ENCODE measurements at regions not wholly inside any gene's neighbourhood (a gene's known extent, or its start where the extent isn't known, plus 50 kb on each side); places are given as distances from the start of the nearest gene placed in this dataset.
"Not testable (repeated sequence)": the region's sequence is repeated elsewhere in the genome, so short reads cannot be mapped to it uniquely, and the experiment has no call there.

- no peak for DNase-seq
Observed at GRCh38 chr16:66042341-66042740, 324.1 kb upstream of the CDH5 start.

- no peak for DNase-seq
Observed at GRCh38 chr16:66041907-66042306, 324.6 kb upstream of the CDH5 start.

- no peak for DNase-seq
Observed at GRCh38 chr16:66039793-66040192, 326.7 kb upstream of the CDH5 start.

GRCh38 chr16:66036793-66037715, 329.4 kb upstream of the CDH5 start:
- no peak for DNase-seq

GRCh38 chr16:66036184-66036583, 330.3 kb upstream of the CDH5 start:
- DNase-seq, result no peak

GRCh38 chr16:66035096-66035495, 331.4 kb upstream of the CDH5 start:
- no peak for DNase-seq

GRCh38 chr16:66032841-66033240, 333.6 kb upstream of the CDH5 start:
- DNase-seq, result no peak

GRCh38 chr16:66030036-66030435, 336.5 kb upstream of the CDH5 start:
- DNase-seq, result no peak

GRCh38 chr16:66028510-66029216, 337.8 kb upstream of the CDH5 start:
- DNase-seq, result no peak

- no peak for DNase-seq
Observed at GRCh38 chr16:66026787-66027330, 339.6 kb upstream of the CDH5 start.

- no peak for DNase-seq
Observed at GRCh38 chr16:66026211-66026610, 340.3 kb upstream of the CDH5 start.

- no peak for DNase-seq
Observed at GRCh38 chr16:66025751-66026150, 340.7 kb upstream of the CDH5 start.

- not testable (repeated sequence) for DNase-seq
Observed at GRCh38 chr16:66024567-66024966, 341.9 kb upstream of the CDH5 start.

GRCh38 chr16:66023481-66023880, 343.0 kb upstream of the CDH5 start:
- DNase-seq, result no peak

- DNase-seq, result no peak
Observed at GRCh38 chr16:66020642-66021041, 345.8 kb upstream of the CDH5 start.

- no peak for DNase-seq
Observed at GRCh38 chr16:66020046-66020445, 346.4 kb upstream of the CDH5 start.

GRCh38 chr16:66019502-66019901, 347.0 kb upstream of the CDH5 start:
- not testable (repeated sequence) for DNase-seq

GRCh38 chr16:66014221-66014620, 352.3 kb upstream of the CDH5 start:
- DNase-seq, result no peak

- DNase-seq, result no peak
Observed at GRCh38 chr16:66013486-66013885, 353.0 kb upstream of the CDH5 start.

GRCh38 chr16:66008136-66008535, 358.4 kb upstream of the CDH5 start:
- DNase-seq, result no peak

GRCh38 chr16:66007717-66008116, 358.8 kb upstream of the CDH5 start:
- no peak for DNase-seq

GRCh38 chr16:66006485-66006884, 360.0 kb upstream of the CDH5 start:
- no peak for DNase-seq

GRCh38 chr16:66004699-66005098, 361.8 kb upstream of the CDH5 start:
- no peak for DNase-seq

GRCh38 chr16:66003201-66003600, 363.3 kb upstream of the CDH5 start:
- DNase-seq, result no peak

Measured in activated naive CD4-positive, alpha-beta T cell (primary cell).